ENCODE measurements at regions not wholly inside any gene's neighbourhood (a gene's known extent, or its start where the extent isn't known, plus 50 kb on each side); places are given as distances from the start of the nearest gene placed in this dataset.

DNA sequence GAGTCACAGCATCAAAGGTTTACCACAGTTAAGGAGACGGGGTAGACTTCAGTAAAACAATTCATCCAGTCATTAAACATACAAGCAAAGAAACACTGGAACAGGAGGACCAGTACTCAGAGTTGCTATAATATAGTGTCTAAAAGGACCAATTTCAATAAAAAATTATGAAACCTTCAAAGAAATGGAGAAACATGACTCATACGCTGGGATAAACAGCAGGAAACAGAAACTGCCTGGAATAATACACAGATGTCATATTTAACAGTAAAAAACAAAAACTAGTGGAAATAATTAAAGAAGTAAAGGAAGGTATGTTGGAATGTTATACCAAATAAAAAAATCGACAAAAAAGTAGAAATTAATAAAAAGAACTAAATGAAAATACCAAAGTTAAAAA is 1075.9 kb downstream of the NR2F1-AS1 start:
- TF ChIP-seq, protein P1, sequence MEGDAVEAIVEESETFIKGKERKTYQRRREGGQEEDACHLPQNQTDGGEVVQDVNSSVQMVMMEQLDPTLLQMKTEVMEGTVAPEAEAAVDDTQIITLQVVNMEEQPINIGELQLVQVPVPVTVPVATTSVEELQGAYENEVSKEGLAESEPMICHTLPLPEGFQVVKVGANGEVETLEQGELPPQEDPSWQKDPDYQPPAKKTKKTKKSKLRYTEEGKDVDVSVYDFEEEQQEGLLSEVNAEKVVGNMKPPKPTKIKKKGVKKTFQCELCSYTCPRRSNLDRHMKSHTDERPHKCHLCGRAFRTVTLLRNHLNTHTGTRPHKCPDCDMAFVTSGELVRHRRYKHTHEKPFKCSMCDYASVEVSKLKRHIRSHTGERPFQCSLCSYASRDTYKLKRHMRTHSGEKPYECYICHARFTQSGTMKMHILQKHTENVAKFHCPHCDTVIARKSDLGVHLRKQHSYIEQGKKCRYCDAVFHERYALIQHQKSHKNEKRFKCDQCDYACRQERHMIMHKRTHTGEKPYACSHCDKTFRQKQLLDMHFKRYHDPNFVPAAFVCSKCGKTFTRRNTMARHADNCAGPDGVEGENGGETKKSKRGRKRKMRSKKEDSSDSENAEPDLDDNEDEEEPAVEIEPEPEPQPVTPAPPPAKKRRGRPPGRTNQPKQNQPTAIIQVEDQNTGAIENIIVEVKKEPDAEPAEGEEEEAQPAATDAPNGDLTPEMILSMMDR (conservative IDR thresholded peaks at IDR 0.05), result no peak
- no peak for TF ChIP-seq ZFX (IDR thresholded peaks at IDR 0.05)
